PFSK-1 (cell line): ENCODE measurements at regions not wholly inside any gene's neighbourhood (a gene's known extent, or its start where the extent isn't known, plus 50 kb on each side); places are given as distances from the start of the nearest gene placed in this dataset.

Source experiments
- FOXP2 ChIP-seq: optimal IDR thresholded peaks from 2 replicates; pipeline ENCODE3; 2011; ENCODE audit warnings: borderline replicate concordance, control low read depth, inconsistent platforms; ENCODE audit not compliant: insufficient read depth; ENCODE audit errors: extremely low read length, extremely low read depth
- POLR2AphosphoS5 ChIP-seq: IDR thresholded peaks from 2 replicates; pipeline ENCODE4 v1.6.1; 2012; ENCODE audit warnings: low read depth, mild to moderate bottlenecking, control low read depth, low read length, moderate library complexity
- REST ChIP-seq, 2 experiments: IDR thresholded peaks; 2 replicates each; pipeline versions ENCODE4 v1.6.1 to v1.8.0; 2011 to 2012; ENCODE audit warnings: low read depth in 2 of 2, low read length in 2 of 2, control low read depth in 1 of 2, inconsistent platforms in 1 of 2, mild to moderate bottlenecking in 1 of 2, moderate library complexity in 1 of 2; ENCODE audit not compliant: insufficient read depth in 1 of 2
- SIN3A ChIP-seq: IDR thresholded peaks from 2 replicates; pipeline ENCODE4 v1.6.1; 2012; ENCODE audit warnings: mild to moderate bottlenecking, low read length, moderate library complexity, borderline replicate concordance; ENCODE audit not compliant: insufficient read depth
- TAF1 ChIP-seq: IDR thresholded peaks from 2 replicates; pipeline ENCODE4 v1.6.1; 2012; ENCODE audit warnings: low read length, control low read depth, borderline replicate concordance; ENCODE audit not compliant: insufficient read depth

DNA sequence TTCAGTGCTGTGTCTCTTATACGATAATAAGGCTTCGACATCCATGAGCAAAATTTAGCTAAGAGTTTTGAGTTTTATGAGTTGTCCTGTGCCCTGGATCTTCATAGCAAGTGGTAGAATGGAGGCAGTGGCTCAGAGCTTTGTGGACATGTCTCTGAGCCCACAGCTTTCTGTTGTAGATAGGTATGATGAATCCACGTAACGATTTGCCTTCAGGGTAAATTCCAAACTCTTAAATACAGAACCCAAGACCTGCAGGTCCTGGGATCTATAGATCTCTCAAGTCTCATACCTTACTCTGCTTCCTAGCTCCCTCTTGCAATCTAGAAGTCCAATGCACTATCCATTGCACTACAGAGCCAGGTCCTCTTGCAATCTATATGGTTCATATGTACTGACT, 59.5 kb upstream of the TLE4 start:
- TF ChIP-seq FOXP2 (no peak), SIN3A (no peak), REST (IDR thresholded peaks at IDR 0.05; ENCODE audit: insufficient read depth in 1 of 2, low read depth in 2 of 2, low read length in 2 of 2) (no peak), POLR2AphosphoS5 (no peak), TAF1 (no peak)
